ENCODE measurements at regions not wholly inside any gene's neighbourhood (a gene's known extent, or its start where the extent isn't known, plus 50 kb on each side); places are given as distances from the start of the nearest gene placed in this dataset.

GRCh38 chr11:134634897-134635831, 223.1 kb upstream of the B3GAT1 start:
- 0 out of 2 replicates have a peak overlapping the region, but pooled peaks have one; percentile 2 for H3K4me2 ChIP-seq
- H3K9ac ChIP-seq: no peak overlapping the region
- no peaks in the 10 kb centered on the region for H3K9me3 ChIP-seq
- H3K4me1 ChIP-seq: peaks cover 10% of the 10 kb centered on the region
- H3K27ac ChIP-seq: no peak overlapping the region
- H3K4me3 ChIP-seq: no peak overlapping the region
- no peaks in the 10 kb centered on the region for H4K20me1 ChIP-seq
- no peaks in the 10 kb centered on the region for H3K36me3 ChIP-seq
- no peak for TF ChIP-seq Cebpa-rat (IDR thresholded peaks at IDR 0.05)
- no peaks in the 10 kb centered on the region for H3K27me3 ChIP-seq

- Histone ChIP-seq H3K9ac (no peak overlapping the region), H3K27ac (no peak overlapping the region), H3K4me2 (no peak overlapping the region), H4K20me1 (no peaks in the 10 kb centered on the region), H3K27me3 (no peaks in the 10 kb centered on the region), H3K4me3 (no peak overlapping the region), H3K9me3 (no peaks in the 10 kb centered on the region), H3K4me1 (peaks cover 10% of the 10 kb centered on the region), H3K36me3 (no peaks in the 10 kb centered on the region)
- no peak for TF ChIP-seq Cebpa-rat (IDR thresholded peaks at IDR 0.05)
Observed at GRCh38 chr11:134633276-134633675, 221.2 kb upstream of the B3GAT1 start.

- Histone ChIP-seq H3K4me2 (no peak overlapping the region), H3K4me3 (no peak overlapping the region), H3K36me3 (no peaks in the 10 kb centered on the region), H3K9me3 (no peaks in the 10 kb centered on the region), H3K9ac (no peak overlapping the region), H3K27me3 (no peaks in the 10 kb centered on the region), H3K27ac (no peak overlapping the region), H3K4me1 (peaks cover 10% of the 10 kb centered on the region), H4K20me1 (no peaks in the 10 kb centered on the region)
- no peak for TF ChIP-seq Cebpa-rat (IDR thresholded peaks at IDR 0.05)
Observed at GRCh38 chr11:134632347-134633119, 220.5 kb upstream of the B3GAT1 start.

DNA sequence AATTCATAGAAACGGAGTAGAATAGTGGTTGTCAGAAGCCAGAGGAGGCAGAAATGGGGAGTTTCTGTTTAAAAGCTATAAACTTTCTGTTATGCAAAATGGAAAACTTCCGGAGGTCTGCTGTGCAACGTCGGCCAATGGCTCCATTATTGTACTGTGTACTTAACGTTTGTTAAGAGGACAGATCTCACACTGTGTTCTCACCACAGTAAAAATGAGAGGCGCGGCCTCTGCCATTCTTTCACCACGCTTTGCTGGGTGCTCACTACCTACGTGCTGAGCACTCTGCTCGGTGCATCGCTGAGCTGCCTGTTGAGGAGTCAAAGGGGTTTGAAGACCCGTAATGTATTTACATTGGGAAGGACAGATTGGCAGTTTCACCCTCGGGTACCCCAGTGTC, 218.8 kb upstream of the B3GAT1 start:
- peaks cover 7% of the 10 kb centered on the region for H3K4me1 ChIP-seq
- no peak overlapping the region for H3K4me3 ChIP-seq
- TF ChIP-seq Cebpa-rat (IDR thresholded peaks at IDR 0.05): no peak
- no peaks in the 10 kb centered on the region for H3K27me3 ChIP-seq
- no peak overlapping the region for H3K4me2 ChIP-seq
- no peaks in the 10 kb centered on the region for H4K20me1 ChIP-seq
- no peaks in the 10 kb centered on the region for H3K36me3 ChIP-seq
- no peak overlapping the region for H3K9ac ChIP-seq
- H3K27ac ChIP-seq: no peak overlapping the region
- no peaks in the 10 kb centered on the region for H3K9me3 ChIP-seq

GRCh38 chr11:134628426-134628825, 216.4 kb upstream of the B3GAT1 start:
- TF ChIP-seq Cebpa-rat (IDR thresholded peaks at IDR 0.05): no peak
- H3K9ac ChIP-seq: no peak overlapping the region
- no peaks in the 10 kb centered on the region for H3K36me3 ChIP-seq
- no peaks in the 10 kb centered on the region for H3K4me1 ChIP-seq
- H4K20me1 ChIP-seq: no peaks in the 10 kb centered on the region
- H3K4me3 ChIP-seq: no peak overlapping the region
- H3K9me3 ChIP-seq: no peaks in the 10 kb centered on the region
- H3K4me2 ChIP-seq: no peak overlapping the region
- H3K27ac ChIP-seq: no peak overlapping the region
- no peaks in the 10 kb centered on the region for H3K27me3 ChIP-seq

GRCh38 chr11:134626032-134626431, 214.0 kb upstream of the B3GAT1 start:
- Histone ChIP-seq H3K27ac (no peak overlapping the region), H3K4me1 (no peaks in the 10 kb centered on the region), H3K4me2 (no peak overlapping the region), H3K4me3 (no peak overlapping the region), H3K36me3 (no peaks in the 10 kb centered on the region), H3K27me3 (no peaks in the 10 kb centered on the region), H3K9ac (no peak overlapping the region), H4K20me1 (no peaks in the 10 kb centered on the region), H3K9me3 (no peaks in the 10 kb centered on the region)
- TF ChIP-seq Cebpa-rat (IDR thresholded peaks at IDR 0.05): no peak

DNA sequence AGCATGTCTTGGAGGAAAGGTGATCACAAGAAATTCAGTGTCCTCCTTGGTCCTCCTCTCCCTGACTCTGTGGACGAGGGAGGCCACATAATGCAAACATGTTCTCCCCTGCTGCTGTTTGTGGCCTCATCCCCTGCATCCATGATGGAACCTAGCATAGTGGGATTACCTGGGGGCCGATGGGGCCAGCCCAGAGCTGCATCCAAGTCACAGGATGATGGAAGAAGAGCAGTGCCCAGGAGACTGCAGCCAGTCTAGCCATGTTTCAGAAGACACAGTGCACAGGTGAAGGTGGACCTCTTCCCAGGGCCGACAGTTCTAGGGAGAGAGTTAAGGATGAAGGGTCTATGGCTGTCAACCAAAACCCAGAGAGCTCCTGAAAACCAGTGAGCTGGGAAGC, 213.6 kb upstream of the B3GAT1 start:
- no peaks in the 10 kb centered on the region for H3K4me1 ChIP-seq
- H3K9ac ChIP-seq: no peak overlapping the region
- H3K9me3 ChIP-seq: no peaks in the 10 kb centered on the region
- H4K20me1 ChIP-seq: no peaks in the 10 kb centered on the region
- no peak overlapping the region for H3K4me2 ChIP-seq
- H3K27me3 ChIP-seq: no peaks in the 10 kb centered on the region
- TF ChIP-seq Cebpa-rat (IDR thresholded peaks at IDR 0.05): no peak
- no peak overlapping the region for H3K4me3 ChIP-seq
- H3K27ac ChIP-seq: no peak overlapping the region
- no peaks in the 10 kb centered on the region for H3K36me3 ChIP-seq

DNA sequence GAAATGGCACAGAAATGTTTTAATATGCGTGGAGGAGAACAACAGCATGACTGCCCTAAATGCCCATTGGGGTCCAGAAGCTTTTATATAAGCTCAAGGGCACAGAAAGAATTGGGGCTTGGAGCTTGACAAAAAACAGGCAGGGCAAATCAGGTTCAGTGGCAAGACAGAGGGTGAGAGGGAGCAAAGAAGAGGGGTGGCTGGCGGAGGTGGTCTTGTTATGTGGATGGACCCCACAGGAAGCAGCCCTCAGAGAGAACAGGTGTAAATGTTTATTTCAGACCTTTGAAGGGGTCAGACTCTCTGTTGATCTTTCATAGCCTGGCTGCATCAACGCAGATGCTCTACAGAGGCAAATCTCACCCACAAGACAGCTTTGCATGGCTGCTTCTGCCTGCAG, 213.1 kb upstream of the B3GAT1 start:
- TF ChIP-seq Cebpa-rat (IDR thresholded peaks at IDR 0.05): no peak
- H3K27ac ChIP-seq: no peak overlapping the region
- H3K9me3 ChIP-seq: no peaks in the 10 kb centered on the region
- no peaks in the 10 kb centered on the region for H3K4me1 ChIP-seq
- H3K4me2 ChIP-seq: no peak overlapping the region
- H3K9ac ChIP-seq: no peak overlapping the region
- no peaks in the 10 kb centered on the region for H4K20me1 ChIP-seq
- no peaks in the 10 kb centered on the region for H3K36me3 ChIP-seq
- H3K27me3 ChIP-seq: no peaks in the 10 kb centered on the region
- no peak overlapping the region for H3K4me3 ChIP-seq

GRCh38 chr11:134624166-134624920, 212.3 kb upstream of the B3GAT1 start:
- Histone ChIP-seq H3K4me3 (no peak overlapping the region), H3K36me3 (no peaks in the 10 kb centered on the region), H3K27me3 (no peaks in the 10 kb centered on the region), H3K27ac (no peak overlapping the region), H4K20me1 (no peaks in the 10 kb centered on the region), H3K4me2 (no peak overlapping the region), H3K9ac (no peak overlapping the region), H3K9me3 (no peaks in the 10 kb centered on the region), H3K4me1 (no peaks in the 10 kb centered on the region)
- no peak for TF ChIP-seq Cebpa-rat (IDR thresholded peaks at IDR 0.05)
